Activated T-cell treated with anti-CD3 and anti-CD28 coated beads, Interleukin-2, amount 50 U/mL, for 1 hour (primary cell): ENCODE measurements at regions not wholly inside any gene's neighbourhood (a gene's known extent, or its start where the extent isn't known, plus 50 kb on each side); places are given as distances from the start of the nearest gene placed in this dataset.

Experiments used
- DNase-seq: peaks from one replicate; pipeline ENCODE4 v3.0.0-alpha.2; 2020

DNA sequence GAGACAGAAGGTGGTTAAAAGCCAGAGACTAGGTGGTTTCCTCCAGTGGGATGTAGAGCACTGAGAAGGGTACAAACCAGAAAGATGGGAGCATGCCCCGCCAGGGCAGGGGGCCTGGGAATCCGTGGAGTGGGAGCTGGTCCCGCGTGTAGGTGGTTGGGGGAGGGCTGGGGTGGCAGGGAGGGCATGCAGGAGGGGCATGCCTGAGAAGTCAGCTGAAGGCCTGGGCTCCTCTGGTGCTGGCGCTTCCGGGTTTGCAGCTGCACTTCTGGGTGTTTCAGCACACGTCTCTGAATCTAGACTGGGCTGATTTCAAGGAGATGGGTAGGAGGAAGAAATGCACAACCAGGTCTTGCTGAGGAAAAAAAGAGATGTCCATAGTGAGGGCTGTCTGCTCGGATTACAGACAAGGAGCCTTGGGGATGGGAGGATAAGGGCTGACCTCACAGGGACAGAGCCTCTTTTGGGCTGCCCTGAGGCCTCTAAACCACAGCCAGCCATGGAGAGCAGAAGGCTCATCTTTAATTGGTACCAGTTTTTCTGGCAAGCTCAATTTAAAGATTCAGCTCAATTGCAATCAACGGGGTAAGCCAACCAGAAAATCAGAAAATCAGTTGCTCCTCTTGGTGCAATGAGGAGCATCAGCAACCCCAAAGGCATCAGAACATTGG is 151.9 kb downstream of the FAM43A start:
- DNase-seq = no peak

DNA sequence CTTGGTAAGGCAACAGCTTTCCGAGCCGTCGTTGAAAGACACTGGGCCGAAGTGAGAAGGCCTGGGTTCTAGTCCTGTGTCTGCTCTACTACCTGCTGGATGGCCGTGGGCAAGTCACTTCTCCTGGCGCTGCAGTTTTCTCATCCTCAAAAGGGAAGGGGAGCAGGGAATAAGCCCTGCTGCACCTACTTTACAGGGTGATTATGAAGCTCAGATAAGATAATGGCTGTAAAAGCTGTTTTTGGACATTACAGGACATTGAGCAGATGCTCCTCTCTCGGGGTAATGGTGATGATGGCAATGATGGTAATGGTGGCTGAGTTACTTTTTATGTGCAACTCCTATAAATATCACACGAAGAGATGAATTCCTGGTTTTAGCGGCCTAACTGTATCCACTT is 152.6 kb downstream of the FAM43A start:
- no peak for DNase-seq

DNA sequence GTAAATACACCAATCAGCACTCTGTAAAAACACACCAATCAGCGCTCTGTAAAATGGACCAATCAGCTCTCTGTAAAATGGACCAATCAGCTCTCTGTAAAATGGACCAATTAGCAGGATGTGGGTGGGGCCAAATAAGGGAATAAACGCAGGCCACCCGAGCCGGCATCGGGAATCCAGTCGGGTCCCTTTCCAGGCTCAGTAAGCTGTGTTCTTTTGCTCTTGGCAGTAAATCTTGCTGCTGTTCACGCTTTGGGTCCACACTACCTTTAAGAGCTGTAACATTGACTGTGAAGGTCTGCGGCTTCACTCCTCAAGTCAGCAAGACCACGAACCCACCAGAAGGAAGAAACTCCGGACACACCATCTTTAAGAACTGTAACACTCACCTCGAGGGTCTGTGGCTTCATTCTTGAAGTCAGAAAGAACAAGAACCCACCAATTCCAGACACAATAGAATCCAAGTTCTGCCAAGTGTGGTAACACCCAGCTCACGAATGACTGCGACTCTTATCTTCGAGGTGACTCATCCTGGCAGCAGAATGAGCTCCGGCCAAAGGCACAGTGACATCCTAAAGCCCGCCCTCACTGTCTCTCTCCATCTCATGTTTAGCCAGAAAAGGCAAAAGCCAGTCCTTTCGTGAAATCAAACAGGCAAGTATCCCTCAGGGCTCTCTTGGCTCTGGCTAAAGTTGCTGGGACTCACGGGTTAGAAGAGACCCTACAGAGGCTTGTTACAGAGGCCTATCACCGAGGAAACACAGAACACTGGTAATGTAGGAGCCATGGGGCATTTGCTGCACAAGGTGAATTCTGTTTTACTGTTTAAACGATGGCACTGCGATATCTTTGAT is 155.2 kb downstream of the FAM43A start:
- DNase-seq = no peak

DNA sequence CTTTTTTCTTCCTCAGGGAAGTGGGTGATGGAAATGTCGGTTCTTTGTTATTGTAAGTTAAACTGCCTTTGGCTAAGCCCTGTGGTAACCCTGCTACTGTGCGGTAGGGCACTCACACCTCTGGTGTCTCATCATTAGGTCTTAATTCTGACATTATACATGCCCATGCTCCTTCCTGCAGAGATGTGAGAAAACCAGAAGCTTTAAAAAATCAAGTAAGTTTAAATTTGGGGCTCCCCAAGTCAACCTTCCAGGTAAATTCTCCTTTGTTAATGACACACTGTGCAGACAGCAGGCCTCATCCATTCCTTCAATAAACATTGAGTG is 155.8 kb downstream of the FAM43A start:
- DNase-seq = no peak

DNA sequence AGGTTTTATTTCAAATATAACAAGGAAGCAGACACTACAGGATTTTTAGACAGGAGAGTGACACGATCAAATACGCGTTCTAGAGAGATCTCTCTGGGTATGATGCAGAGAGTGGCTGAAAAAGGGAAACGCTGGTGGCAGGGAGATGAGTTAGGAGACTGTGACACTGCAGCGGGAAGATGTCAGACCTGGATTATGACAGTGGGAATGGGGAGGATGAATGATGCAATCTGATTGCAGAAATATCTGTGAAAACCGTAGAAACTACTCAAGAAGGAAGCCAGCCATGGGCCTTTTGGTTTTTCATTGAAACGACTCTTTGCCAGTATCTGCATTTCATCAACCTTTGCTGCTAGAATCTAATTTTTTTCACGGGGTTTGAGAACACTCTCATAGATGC is 157.9 kb downstream of the FAM43A start:
- no peak for DNase-seq

DNA sequence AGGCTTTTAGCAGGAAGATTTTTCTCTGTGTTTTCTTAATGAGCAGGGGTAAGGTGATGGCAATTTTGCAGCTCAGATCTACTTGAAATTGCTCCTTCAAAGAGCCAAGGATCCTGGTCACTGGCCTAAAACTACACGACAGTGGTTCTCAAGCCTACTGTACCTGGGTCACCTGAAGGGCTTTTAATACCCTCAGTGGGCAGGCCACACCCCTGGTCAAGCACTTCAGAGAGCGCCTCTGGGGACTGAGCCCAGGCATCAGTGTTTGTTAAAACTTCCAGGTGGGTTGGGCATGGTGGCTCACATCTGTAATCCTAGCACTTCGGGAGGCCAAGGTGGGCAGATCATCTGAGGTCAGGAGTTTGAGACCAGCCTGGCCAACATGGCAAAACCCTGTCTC is 158.4 kb downstream of the FAM43A start:
- no peak for DNase-seq

DNA sequence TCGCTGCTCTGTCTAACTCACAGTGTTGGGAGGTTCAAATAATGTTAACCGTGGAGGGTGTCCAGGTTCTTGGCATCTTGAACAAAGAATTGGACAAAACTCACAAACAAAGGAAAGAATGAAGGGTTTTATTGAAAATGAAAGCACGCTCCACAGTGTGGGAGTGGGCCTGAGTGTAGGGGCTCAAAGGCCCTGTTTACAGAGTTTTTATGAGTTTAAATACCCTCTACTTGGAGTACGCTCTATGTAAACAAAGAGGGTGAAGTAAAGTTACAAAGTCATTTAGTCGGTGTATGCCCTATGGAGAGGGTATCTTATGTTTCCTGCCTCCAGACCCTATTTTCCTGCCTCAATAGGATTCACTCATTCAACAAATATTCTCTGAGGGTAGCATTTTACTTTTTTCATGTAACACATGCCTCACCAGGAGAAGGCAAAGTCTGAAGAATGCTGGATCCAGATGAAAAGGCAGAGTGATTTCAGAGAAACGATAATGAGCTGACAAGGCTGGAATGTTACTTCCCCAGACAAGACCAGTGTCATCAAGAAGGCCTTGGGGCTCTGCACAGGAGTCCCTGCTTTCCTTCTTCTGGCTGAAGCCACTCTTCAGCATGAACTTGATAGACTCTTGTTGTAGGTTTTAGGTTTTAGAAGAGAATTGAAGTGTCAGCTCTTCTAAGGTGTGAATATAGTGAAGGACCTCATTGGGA is 163.6 kb downstream of the FAM43A start:
- DNase-seq = no peak

DNA sequence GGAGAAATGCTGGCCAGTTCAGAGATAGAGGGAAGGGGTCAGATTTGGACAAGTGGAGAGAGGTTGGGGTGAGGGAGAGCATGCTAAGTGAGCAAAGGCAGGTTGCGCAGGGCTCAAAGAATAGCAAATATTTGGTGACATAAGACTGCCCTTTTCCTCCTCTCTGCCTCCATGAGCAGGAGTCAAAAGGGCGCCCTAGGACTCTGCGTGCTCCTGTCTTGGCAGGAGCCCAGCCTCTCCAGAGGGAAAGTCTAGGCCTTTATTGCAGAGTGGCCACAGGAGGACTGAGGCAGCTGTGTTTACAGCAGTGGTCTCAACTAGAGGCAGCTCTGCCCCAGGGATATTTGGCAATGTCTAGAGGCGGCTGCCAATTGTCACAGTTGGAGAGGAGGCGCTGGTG is 165.6 kb downstream of the FAM43A start:
- DNase-seq = no peak

DNA sequence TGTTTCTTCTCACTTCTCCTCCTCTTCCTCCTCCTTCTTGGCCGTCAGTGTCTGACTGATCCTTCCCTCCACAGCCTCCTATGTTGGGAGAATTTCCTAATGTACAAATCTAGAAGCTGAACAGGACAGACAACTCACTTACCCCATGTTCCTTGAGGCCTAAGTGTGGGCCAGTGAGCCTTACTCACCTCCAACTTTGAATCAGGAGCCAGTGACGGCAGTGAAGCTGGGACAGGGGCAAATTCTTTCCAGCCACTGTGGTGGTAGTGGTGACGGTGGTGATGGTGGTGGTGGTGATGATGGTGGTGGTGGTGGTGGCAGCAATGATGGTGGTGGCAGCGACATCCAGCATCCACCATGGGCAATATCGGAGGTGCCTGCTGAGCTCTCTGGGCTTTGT is 166.3 kb downstream of the FAM43A start:
- no peak for DNase-seq

DNA sequence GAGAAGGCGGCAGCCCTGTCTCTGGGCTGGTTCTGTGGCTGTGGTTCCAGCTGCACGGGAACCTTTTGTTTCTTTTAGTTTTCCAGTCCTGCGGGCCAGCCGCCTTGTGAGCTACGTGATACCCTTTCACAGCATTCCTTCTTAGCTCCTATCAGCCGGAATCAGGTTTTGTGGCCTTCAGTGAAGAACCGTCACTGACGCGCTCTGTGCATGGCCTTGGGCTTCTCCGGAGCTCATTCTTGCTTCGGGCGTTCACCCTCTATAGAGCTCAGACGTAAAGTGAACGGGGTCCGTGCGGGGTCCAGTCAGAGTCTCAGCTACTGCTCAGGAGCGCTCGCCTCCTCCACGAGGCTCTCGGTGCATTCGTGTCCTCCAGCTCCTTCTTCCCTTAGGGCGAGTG is 166.7 kb downstream of the FAM43A start:
- no peak for DNase-seq

DNA sequence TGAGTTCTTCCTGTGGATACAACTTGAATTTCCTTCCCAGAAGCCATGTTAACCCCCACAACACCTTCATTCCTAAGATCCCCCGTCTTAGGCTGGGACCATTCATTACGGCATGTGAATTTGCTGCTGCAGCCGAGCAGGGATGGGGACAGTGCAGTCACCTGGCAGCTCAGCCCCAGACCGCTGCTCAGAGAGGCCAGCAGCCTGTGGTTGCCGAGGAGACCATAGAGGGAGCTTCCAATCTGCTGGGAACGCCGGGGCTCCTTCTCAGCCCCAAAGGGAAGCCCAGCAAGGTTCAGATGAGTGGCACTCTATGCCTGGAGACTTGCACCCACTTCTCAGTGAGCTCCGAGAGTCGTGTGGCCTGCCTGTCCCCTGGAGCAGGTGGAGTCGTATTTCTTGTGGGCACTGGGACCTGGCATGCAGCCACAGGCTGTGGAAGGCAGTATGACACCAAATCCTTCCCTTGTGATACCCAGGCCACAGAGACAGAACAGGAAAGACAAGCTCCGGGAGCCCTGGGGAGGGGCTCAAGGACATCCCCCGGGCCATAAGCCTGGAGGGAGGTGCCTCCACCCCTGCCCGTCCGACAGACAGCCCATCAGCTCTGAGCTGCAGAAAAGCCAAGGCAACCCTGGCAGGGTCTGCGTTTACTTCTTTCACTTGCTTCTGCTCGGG is 167.3 kb downstream of the FAM43A start:
- DNase-seq = no peak

DNA sequence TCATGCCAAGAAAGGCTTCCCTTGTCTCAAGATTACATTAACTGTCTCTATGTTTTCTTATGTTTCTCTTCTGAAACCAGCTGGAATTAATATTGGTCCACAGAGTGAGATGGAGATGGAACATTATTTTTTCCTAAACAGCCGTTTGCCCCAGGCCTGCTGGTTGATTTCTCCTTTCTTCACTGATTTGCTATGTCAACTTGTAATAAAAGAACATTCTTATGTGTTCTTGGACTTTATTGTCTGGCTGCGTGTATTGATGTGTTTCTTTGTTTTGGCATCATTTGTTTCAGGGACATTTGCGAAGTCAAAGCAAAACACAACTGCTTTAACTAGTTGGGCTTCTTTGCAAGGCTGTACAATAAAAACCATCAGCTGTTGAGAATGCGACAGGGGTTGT is 168.5 kb downstream of the FAM43A start:
- DNase-seq = no peak

DNA sequence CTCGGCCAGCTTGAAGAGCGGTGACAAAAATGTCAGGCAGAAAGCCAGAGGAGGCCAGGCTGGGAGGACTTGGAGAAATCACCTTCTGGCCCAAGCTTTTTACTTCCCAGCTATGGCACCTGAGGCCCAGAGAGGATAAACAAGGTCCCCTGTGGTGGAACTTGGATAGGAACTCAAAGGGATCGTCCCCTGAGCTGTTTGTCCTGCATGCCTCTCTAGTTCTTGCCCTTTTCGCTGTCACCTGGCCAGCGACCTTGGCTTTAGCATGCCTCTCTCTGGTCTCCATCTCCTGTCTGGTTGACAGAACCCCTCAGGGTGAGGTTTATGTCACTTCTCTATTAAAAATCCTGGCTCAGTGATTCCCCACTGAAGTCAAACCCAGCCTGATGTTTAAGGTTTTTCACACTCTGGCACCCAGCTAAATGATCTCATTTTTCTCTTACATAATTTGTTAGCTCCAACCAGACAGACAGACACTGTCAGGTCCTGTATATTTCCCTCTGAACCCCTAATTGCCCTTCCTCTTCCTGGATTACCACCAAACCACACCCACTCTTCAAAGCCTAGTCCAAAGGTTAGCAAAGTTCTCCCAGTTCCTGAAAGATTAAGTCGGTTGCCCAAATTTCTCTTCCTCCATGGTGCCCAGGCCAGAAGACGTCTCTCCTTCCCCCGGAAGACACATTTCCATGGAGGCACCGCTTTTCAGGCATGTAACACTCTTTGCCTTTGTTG is 169.1 kb downstream of the FAM43A start:
- no peak for DNase-seq

DNA sequence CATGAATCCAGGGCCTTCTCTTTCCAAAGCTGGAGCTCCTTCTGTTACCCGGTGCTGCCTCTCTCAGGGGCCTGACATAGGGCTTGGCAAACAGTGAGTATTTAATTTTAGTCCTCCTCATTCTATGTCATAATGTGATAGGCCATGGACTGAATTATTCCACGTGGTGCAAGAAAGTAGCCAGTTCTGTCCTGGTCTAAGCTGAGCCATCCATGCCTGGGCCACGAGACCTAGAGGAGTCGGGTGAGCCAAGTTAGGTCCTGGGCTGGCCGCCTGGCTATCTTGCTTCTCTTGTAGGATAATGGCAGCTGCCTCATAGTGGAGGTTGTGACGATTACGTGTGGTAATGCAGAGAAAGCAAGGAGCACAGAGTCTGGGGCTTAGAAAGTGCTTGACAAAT is 170.6 kb downstream of the FAM43A start:
- no peak for DNase-seq

DNA sequence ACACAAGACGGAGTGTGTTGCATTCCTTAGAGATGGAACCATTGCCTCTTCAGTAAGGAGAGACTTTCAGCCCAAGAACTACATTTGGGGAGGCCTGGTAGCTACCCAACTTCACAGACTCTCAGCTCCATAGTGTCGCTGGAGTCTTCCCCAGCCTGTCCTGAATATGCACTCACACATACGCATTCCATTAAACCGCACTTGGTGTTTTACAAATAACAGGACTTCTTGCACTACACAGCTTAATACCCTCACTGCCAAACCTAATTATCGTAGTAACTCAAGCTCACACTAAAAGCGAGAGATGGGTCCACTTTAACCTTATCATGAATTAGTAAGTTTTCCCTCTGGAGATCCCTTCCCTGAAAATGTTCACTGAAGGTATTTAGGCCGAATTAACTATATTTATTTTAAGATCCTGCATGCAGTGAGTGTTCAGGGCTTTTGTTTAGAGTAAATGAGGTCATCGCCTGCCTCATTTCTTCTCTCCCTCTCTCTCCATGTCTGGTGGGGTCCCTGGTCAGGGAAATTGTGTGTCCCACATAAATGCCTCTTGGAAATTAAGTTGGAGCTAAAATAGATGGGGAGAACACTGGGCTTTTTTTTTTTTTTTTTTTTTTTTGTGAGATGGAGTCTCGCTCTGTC is 171.9 kb downstream of the FAM43A start:
- DNase-seq = no peak

DNA sequence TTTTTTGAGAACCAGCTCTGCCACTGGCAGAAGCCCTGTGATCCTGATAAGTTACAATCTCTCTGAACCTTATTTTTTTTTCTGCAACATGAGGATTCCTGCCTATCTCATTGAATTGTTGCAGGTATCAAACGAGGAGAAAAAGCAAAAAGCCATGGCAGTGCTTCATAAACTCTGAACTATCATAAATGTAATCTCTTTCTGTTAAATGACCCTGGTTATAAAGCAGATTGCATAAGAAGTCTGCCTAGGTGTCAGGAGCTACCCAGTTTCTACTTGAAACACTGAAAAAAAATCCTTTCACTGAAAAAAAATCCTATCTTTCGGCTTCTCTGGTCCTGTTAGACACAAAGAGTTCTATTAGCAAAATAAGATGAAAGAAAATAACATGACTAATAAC is 172.7 kb downstream of the FAM43A start:
- DNase-seq = no peak

DNA sequence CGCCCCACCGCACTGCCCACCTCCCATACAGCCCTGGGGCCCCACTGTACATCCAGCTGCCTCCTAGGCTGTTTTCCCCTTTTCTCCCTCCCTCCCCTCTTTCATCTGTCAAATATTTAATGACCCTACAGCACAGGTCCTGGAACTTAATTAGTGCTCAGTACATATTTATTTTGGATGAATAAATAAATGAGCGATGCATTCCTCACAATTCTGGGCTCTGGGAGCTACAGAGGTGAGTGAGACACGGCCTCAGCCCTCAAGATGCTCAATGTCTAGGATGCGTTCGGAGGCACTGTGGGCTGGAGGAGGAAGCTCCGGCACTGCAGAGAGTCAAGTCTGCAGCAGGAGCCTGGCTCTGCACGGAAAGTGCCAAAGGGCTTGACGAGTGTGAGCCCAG is 175.0 kb downstream of the FAM43A start:
- no peak for DNase-seq

DNA sequence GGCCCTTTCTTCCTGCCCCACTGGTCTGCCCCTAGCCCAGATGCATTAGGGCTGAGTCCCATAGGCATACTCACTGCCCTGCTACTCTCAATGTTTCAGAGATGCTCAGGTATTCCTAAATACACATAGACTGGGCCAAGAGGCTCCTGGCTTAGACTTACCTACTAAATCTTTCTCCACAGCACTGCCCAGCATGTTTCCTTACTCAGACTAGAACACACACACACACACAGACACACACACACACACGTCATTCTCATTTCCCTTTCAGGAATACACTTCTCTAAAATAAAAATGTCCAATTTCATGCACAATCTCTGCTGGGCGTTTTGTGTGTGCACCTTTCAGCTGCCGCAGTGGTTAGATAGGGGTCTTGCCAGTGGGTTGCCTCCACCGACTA is 175.7 kb downstream of the FAM43A start:
- no peak for DNase-seq

DNA sequence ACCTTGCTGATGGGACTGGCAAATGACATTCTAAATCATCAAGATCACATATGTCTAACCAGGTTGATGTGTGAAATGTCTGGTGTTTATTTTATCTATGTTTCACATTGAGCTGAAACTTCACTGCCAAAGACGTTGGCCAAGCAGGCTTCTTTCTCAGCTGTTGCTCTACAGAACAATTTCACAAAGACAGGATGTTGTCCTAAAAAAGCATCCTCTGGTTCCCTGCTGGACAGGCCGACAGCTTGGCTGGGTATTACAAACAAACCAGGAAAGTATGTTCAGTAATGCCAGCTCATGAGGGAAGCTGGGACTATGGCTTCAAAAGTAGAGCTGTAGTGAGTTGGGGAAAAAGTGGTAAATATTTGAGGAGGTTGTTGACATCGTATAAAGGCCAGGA is 179.4 kb downstream of the FAM43A start:
- no peak for DNase-seq

DNA sequence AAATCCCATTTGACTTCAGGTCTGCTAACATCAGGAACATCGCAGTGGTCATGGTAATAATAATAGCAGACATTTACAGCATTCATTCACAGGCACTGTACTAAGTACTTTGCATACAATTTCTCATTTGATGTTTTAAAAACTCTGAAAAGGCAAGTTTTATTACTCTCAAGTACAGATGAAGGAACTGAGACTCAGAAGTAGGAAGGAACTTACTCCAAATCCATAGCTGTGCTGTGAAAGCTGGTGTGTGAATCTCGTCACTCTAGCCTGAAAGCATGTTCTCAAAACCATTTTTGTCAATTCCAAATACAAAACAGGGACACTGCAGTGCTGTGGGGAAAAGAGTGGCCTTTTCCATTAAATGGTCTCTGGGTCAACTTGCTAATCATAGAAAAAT is 179.9 kb downstream of the FAM43A start:
- no peak for DNase-seq

DNA sequence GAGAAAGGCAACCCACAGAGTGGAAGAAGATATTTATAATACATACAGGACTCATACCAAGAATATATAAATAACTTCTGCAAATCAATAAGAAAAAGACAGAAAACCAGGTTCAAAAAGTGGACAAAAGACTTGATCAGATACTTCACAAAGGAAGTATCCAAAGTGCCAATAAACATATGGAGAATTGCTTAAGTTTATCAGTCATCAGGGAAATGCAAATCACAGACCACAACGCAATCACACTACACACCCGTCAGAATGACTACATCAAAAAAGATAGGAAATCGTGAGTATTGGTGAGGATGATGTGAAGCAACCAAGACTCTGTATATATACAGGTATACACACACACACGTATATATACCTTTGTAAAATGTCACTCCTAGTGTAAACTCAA is 180.6 kb downstream of the FAM43A start:
- no peak for DNase-seq

DNA sequence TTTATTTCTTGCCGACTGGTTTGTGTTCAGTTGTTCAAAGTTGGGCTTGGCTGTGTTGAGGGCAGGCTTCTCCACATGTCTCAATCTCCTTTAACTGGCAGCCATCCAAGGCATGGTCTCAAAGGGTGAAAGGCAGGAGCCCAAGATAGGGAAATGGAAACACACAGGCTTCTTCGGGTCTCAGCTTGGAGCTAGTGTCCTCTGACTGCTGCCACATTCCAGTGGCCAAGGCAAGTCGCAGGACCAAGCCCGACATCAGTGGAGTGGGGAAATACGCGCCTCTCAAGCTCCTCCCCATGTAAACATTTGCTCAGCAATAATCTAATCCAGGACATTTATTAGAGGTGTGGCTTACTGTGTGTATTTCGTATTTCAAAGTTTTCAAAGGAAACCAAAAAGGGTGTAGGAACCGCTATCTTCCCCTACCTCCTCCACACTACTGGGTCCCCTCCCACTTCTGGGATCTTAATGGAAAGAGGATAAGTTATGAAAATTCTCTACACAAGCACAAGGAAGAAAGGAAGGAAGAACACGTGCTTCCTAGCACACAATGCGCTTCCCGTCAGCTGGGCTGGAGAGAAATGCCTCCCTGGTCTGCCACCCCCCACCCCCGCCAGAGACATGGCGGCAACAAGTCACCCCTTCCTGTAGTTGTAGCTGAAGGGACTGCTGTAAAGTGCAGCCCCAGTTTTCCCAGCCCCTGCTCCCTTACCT is 181.7 kb downstream of the FAM43A start:
- DNase-seq = no peak
